DND-41 (cell line): ENCODE measurements at regions not wholly inside any gene's neighbourhood (a gene's known extent, or its start where the extent isn't known, plus 50 kb on each side); places are given as distances from the start of the nearest gene placed in this dataset.

Experiments
- EZH2 ChIP-seq: IDR thresholded peaks from 3 replicates; pipeline ENCODE4 v1.6.1; 2012; ENCODE audit warnings: borderline replicate concordance, low read depth, mild to moderate bottlenecking, moderate library complexity, low read length, inconsistent platforms; ENCODE audit not compliant: severe bottlenecking
- TF ChIP-seq, protein P1 (sequence below): IDR thresholded peaks from 2 replicates; pipeline ENCODE4 v1.5.1; 2012; ENCODE audit warnings: borderline replicate concordance, low read length, moderate library complexity, mild to moderate bottlenecking; ENCODE audit not compliant: poor library complexity, severe bottlenecking; ENCODE audit errors: extremely low read depth

GRCh38 chr9:88747768-88748167, 212.8 kb downstream of the NXNL2 start:
- TF ChIP-seq, protein P1, sequence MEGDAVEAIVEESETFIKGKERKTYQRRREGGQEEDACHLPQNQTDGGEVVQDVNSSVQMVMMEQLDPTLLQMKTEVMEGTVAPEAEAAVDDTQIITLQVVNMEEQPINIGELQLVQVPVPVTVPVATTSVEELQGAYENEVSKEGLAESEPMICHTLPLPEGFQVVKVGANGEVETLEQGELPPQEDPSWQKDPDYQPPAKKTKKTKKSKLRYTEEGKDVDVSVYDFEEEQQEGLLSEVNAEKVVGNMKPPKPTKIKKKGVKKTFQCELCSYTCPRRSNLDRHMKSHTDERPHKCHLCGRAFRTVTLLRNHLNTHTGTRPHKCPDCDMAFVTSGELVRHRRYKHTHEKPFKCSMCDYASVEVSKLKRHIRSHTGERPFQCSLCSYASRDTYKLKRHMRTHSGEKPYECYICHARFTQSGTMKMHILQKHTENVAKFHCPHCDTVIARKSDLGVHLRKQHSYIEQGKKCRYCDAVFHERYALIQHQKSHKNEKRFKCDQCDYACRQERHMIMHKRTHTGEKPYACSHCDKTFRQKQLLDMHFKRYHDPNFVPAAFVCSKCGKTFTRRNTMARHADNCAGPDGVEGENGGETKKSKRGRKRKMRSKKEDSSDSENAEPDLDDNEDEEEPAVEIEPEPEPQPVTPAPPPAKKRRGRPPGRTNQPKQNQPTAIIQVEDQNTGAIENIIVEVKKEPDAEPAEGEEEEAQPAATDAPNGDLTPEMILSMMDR, result no peak
- no peak for TF ChIP-seq EZH2
